AG10803 (cell line): ENCODE measurements at regions not wholly inside any gene's neighbourhood (a gene's known extent, or its start where the extent isn't known, plus 50 kb on each side); places are given as distances from the start of the nearest gene placed in this dataset.
"Not testable (repeated sequence)": the region's sequence is repeated elsewhere in the genome, so short reads cannot be mapped to it uniquely, and the experiment has no call there.

ENCODE experiments used
- DNase-seq: peaks from one replicate; pipeline ENCODE4 v3.0.0; 2010; ENCODE audit warnings: low read depth
- H3K4me3 ChIP-seq: 2 replicates; pipeline ENCODE4 v1.5.1; 2011; ENCODE audit warnings: mild to moderate bottlenecking, low read length, control low read depth
- CTCF ChIP-seq: conservative IDR thresholded peaks from 2 replicates; pipeline ENCODE4 v1.5.1; 2011; ENCODE audit warnings: mild to moderate bottlenecking, low read length, control low read depth, inconsistent platforms

GRCh38 chr3:166879661-166880060 lies 500.4 kb downstream of the ZBBX start:
- no peak for DNase-seq
- no peak for TF ChIP-seq CTCF

GRCh38 chr3:166877971-166878370 lies 502.1 kb downstream of the ZBBX start:
- TF ChIP-seq CTCF: no peak
- no peak overlapping the region for H3K4me3 ChIP-seq
- DNase-seq: no peak

More at GRCh38 chr3:166879661-166880060, 500.4 kb downstream of the ZBBX start:
- H3K4me3 ChIP-seq: no peak overlapping the region

GRCh38 chr3:166864473-166865467 lies 515.3 kb downstream of the ZBBX start:
- H3K4me3 ChIP-seq: no peak overlapping the region
- DNase-seq: no peak
- TF ChIP-seq CTCF: no peak

- no peak overlapping the region for H3K4me3 ChIP-seq
- no peak for DNase-seq
- TF ChIP-seq CTCF: no peak
Observed at GRCh38 chr3:166860217-166860616, 519.9 kb downstream of the ZBBX start.

GRCh38 chr3:166844329-166844728 lies 535.8 kb downstream of the ZBBX start:
- no peak for DNase-seq
- TF ChIP-seq CTCF: no peak
- no peak overlapping the region for H3K4me3 ChIP-seq

GRCh38 chr3:166842784-166843183 lies 537.3 kb downstream of the ZBBX start:
- not testable (repeated sequence) for H3K4me3 ChIP-seq, DNase-seq

- no peak overlapping the region for H3K4me3 ChIP-seq
- no peak for TF ChIP-seq CTCF
- DNase-seq: no peak
Observed at GRCh38 chr3:166837535-166837934, 542.6 kb downstream of the ZBBX start.
